HG03045 (cell line): ENCODE measurements at regions not wholly inside any gene's neighbourhood (a gene's known extent, or its start where the extent isn't known, plus 50 kb on each side); places are given as distances from the start of the nearest gene placed in this dataset.
"Not testable (repeated sequence)": the region's sequence is repeated elsewhere in the genome, so short reads cannot be mapped to it uniquely, and the experiment has no call there.

ENCODE experiments used
- ATAC-seq: cut with Tn5 transposase; IDR thresholded peaks from one replicate; pipeline ENCODE4 v1.9.1; 2021; ENCODE audit warnings: mild to moderate bottlenecking, moderate library complexity; ENCODE audit not compliant: unreplicated experiment

GRCh38 chr4:174012886-174013259 lies 270.6 kb downstream of the FBXO8 start:
- no peak for ATAC-seq

GRCh38 chr4:174012135-174012885 lies 271.2 kb downstream of the FBXO8 start:
- ATAC-seq = no peak

- ATAC-seq = no peak
Measured at GRCh38 chr4:174010547-174010946, 272.9 kb downstream of the FBXO8 start.

GRCh38 chr4:174009686-174010451 lies 273.6 kb downstream of the FBXO8 start:
- ATAC-seq = no peak

GRCh38 chr4:174005422-174005821 lies 278.0 kb downstream of the FBXO8 start:
- ATAC-seq = no peak

GRCh38 chr4:173998471-173999144 lies 284.9 kb downstream of the FBXO8 start:
- ATAC-seq = no peak

GRCh38 chr4:173995779-173996178 lies 287.7 kb downstream of the FBXO8 start:
- not testable (repeated sequence) for ATAC-seq

GRCh38 chr4:173991814-173992213 lies 291.7 kb downstream of the FBXO8 start:
- ATAC-seq = no peak

GRCh38 chr4:173991316-173991715 lies 292.2 kb downstream of the FBXO8 start:
- ATAC-seq = no peak

- no peak for ATAC-seq
Measured at GRCh38 chr4:173990869-173991210, 292.6 kb downstream of the FBXO8 start.

GRCh38 chr4:173990126-173990868 lies 293.2 kb downstream of the FBXO8 start:
- ATAC-seq = no peak

GRCh38 chr4:173963523-173963922 lies 319.9 kb downstream of the FBXO8 start:
- ATAC-seq = not testable (repeated sequence)

- no peak for ATAC-seq
Measured at GRCh38 chr4:173960398-173960797, 323.1 kb downstream of the FBXO8 start.

- ATAC-seq = no peak
Measured at GRCh38 chr4:173958445-173958844, 325.0 kb downstream of the FBXO8 start.

- no peak for ATAC-seq
Measured at GRCh38 chr4:173943547-173943946, 339.9 kb downstream of the FBXO8 start.

- ATAC-seq = no peak
Measured at GRCh38 chr4:173940146-173940545, 343.3 kb downstream of the FBXO8 start.

- no peak for ATAC-seq
Measured at GRCh38 chr4:173937631-173938270, 345.7 kb downstream of the FBXO8 start.

GRCh38 chr4:173936861-173937260 lies 346.6 kb downstream of the FBXO8 start:
- no peak for ATAC-seq

GRCh38 chr4:173935622-173936405 lies 347.7 kb downstream of the FBXO8 start:
- ATAC-seq = no peak
